ENCODE measurements at regions not wholly inside any gene's neighbourhood (a gene's known extent, or its start where the extent isn't known, plus 50 kb on each side); places are given as distances from the start of the nearest gene placed in this dataset.

DNA sequence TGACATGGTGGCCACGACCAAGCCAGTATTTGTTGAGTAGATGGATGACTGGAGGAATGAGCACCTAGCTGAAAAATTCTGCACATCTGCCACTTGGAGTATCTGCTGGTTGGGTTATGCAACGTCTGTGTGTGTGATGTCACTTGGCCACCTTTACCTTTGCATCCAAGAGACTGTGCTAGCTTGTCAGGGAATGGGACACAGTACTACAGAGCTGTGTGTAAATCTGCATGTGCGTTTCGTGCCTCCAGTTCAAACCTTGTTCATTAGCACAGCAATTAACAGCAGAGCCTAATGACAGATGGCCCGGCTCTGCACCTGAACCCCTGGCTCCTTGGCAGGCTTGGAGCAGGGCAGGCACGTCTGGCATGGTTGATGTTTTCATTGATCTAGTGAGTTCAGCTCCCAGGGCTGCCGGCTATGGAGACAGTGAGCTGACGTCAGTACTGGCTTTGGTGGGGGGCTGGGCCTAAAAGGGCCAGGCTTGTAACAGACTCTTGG lies 188.4 kb upstream of the NAV2 start:
- no peak overlapping the region for H2AFZ ChIP-seq
- H3K9me2 ChIP-seq (replicated peaks; ENCODE audit: insufficient read depth), result no peaks in the 10 kb centered on the region
- no peaks in the 10 kb centered on the region for H4K20me1 ChIP-seq (ENCODE audit: insufficient read depth, poor library complexity, severe bottlenecking)
- no peaks in the 10 kb centered on the region for H3K36me3 ChIP-seq (replicated peaks; ENCODE audit: insufficient read depth, low read depth)
- TF ChIP-seq CTCF (IDR thresholded peaks at IDR 0.05; ENCODE audit: poor library complexity), result no peak
- no peak for TF ChIP-seq EZH2phosphoT487 (IDR thresholded peaks at IDR 0.05; ENCODE audit: low read depth, severe bottlenecking, unreplicated experiment)
- no peak for TF ChIP-seq EZH2 (IDR thresholded peaks at IDR 0.05; ENCODE audit: borderline replicate concordance)
- peaks cover 41% of the 10 kb centered on the region for H3K4me1 ChIP-seq (ENCODE audit: insufficient read depth)
- H3K27ac ChIP-seq, result no peak overlapping the region
- peak; percentile 48 for DNase-seq (ENCODE audit: low spot score)
- H3K27me3 ChIP-seq, result no peaks in the 10 kb centered on the region
- WGBS (ENCODE audit: low lambda C conversion rate, missing lambda C conversion rate), result 28% methylated on average over 8 of the region's 8 CpGs
- no peak overlapping the region for H3K4me2 ChIP-seq
- no peak overlapping the region for H3K4me3 ChIP-seq
- no peaks in the 10 kb centered on the region for H3K79me2 ChIP-seq
- H3K9me3 ChIP-seq (ENCODE audit: low read depth), result no peaks in the 10 kb centered on the region

GRCh38 chr11:19520681-19521080 lies 192.0 kb upstream of the NAV2 start:
- Histone ChIP-seq H3K9me2 (replicated peaks; ENCODE audit: insufficient read depth) (no peaks in the 10 kb centered on the region), H3K79me2 (no peaks in the 10 kb centered on the region), H3K4me1 (ENCODE audit: insufficient read depth) (peaks cover 29% of the 10 kb centered on the region), H3K27me3 (no peaks in the 10 kb centered on the region), H4K20me1 (ENCODE audit: insufficient read depth, poor library complexity, severe bottlenecking) (no peaks in the 10 kb centered on the region), H3K4me2 (no peak overlapping the region), H2AFZ (no peak overlapping the region), H3K36me3 (replicated peaks; ENCODE audit: insufficient read depth, low read depth) (no peaks in the 10 kb centered on the region), H3K9me3 (ENCODE audit: low read depth) (no peaks in the 10 kb centered on the region), H3K27ac (no peak overlapping the region), H3K4me3 (no peak overlapping the region)
- DNase-seq (ENCODE audit: low spot score), result no peak
- 79% methylated on average over 5 of the region's 5 CpGs for WGBS (ENCODE audit: low lambda C conversion rate, missing lambda C conversion rate)
- no peak for TF ChIP-seq EZH2phosphoT487 (IDR thresholded peaks at IDR 0.05; ENCODE audit: low read depth, severe bottlenecking, unreplicated experiment)
- no peak for TF ChIP-seq CTCF (IDR thresholded peaks at IDR 0.05; ENCODE audit: poor library complexity)
- TF ChIP-seq EZH2 (IDR thresholded peaks at IDR 0.05; ENCODE audit: borderline replicate concordance), result no peak

DNA sequence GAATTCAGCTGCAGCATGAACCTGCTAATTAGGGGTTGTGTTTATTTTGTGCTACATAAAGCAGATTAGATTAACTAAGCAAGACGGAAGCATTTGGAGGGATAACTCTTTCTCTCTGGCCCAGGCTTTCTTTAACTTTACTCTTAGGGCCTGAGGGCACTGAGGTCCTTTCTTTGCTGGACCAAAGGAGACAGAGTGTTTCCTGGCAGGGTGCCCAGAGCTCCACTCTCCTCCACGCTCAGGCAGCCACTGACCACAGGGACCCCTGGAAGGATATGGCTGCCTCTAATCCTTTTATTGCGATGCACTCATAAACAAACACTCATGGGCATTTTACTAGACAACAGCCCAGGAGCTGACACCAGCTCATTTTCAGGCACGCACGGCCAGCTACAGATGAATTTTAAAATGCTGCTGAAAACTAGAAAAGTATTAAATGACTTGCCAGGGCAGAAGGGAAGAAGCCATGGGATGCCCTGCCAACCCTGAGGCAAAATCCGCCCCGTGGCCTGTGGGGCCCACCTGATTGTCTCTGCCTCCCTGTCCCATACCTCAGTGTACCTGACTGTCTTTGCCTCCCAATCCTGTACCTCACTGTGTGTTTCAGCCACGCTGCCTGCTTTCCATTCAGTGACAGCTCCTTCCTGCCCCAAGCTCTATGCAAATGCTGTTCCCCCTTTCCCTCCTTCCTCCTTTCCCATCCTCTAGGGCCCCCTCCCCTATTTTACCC lies 192.6 kb upstream of the NAV2 start:
- no peak overlapping the region for H3K27ac ChIP-seq
- H3K36me3 ChIP-seq (replicated peaks; ENCODE audit: insufficient read depth, low read depth), result no peaks in the 10 kb centered on the region
- H3K9me2 ChIP-seq (replicated peaks; ENCODE audit: insufficient read depth), result no peaks in the 10 kb centered on the region
- no peaks in the 10 kb centered on the region for H4K20me1 ChIP-seq (ENCODE audit: insufficient read depth, poor library complexity, severe bottlenecking)
- no peak overlapping the region for H2AFZ ChIP-seq
- no peaks in the 10 kb centered on the region for H3K9me3 ChIP-seq (ENCODE audit: low read depth)
- TF ChIP-seq CTCF (IDR thresholded peaks at IDR 0.05; ENCODE audit: poor library complexity), result no peak
- TF ChIP-seq EZH2phosphoT487 (IDR thresholded peaks at IDR 0.05; ENCODE audit: low read depth, severe bottlenecking, unreplicated experiment), result no peak
- no peak for TF ChIP-seq EZH2 (IDR thresholded peaks at IDR 0.05; ENCODE audit: borderline replicate concordance)
- DNase-seq (ENCODE audit: low spot score), result peak; percentile 63
- WGBS (ENCODE audit: low lambda C conversion rate, missing lambda C conversion rate), result 35% methylated on average over 8 of the region's 8 CpGs
- no peaks in the 10 kb centered on the region for H3K27me3 ChIP-seq
- H3K79me2 ChIP-seq, result no peaks in the 10 kb centered on the region
- no peak overlapping the region for H3K4me2 ChIP-seq
- no peak overlapping the region for H3K4me3 ChIP-seq
- H3K4me1 ChIP-seq (ENCODE audit: insufficient read depth), result peaks cover 23% of the 10 kb centered on the region
